Right kidney (tissue), 1 donor: ENCODE measurements at regions not wholly inside any gene's neighbourhood (a gene's known extent, or its start where the extent isn't known, plus 50 kb on each side); places are given as distances from the start of the nearest gene placed in this dataset.
A peak's percentile ranks its signal among the peaks of the same experiment; 100 is the strongest.
"Not testable (repeated sequence)": the region's sequence is repeated elsewhere in the genome, so short reads cannot be mapped to it uniquely, and the experiment has no call there.

Experiments used
- DNase-seq: peaks from one replicate; pipeline ENCODE4 v3.0.0-alpha.2; 2016

DNA sequence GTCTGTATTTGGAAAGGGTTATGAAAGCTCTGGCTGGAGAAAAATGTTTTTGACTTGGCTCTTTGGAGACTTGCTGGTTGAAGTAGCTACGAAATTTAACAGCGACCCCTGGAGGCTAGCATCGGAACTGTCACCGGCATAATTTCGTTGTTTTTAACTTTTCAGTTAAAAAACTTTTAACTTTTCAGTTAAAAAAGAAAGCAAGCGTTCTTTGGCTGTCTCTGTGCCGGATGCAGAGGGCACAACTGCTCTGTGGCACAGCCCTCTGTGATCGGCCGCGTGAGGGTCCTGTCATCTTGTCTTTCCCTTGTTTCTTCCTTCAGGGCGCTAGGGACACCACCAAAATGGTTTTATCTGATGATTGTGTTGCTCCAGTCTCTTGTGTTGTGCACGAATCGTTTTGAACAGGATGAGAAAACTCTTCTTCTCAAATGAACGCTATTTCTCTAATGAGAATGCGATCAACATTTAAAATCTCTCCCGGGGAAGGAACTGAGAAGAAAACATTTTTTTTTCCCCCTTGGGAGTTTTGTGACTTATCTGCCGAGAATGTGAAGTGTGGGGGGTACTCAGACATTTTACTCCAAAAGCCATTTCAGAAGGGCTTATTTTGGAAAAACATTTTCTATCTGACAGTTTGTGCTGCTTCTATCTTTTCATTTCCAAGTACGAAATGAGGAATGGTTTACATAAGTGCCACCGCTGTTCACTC is 57.1 kb downstream of the ADCYAP1 start:
- DNase-seq = peak; percentile 65

DNA sequence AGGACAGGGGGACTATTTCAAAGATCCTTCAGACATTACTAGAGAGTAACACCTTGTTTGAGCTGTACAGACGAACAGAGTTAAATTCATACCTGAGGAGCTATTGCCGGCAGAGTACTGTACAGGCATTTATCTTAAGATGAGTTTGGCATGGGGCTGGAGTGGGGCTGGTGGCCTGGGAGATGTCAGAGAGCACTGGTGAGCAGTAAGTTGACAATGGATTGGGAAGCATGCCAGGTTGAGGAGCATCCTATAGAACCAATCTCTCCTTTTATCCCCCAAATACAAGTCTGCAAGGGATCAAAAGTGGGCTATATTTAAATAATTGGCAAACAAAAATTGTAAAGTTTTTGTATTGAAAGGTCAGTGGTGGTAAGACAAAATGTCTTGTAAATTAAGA is 58.6 kb downstream of the ADCYAP1 start:
- no peak for DNase-seq

DNA sequence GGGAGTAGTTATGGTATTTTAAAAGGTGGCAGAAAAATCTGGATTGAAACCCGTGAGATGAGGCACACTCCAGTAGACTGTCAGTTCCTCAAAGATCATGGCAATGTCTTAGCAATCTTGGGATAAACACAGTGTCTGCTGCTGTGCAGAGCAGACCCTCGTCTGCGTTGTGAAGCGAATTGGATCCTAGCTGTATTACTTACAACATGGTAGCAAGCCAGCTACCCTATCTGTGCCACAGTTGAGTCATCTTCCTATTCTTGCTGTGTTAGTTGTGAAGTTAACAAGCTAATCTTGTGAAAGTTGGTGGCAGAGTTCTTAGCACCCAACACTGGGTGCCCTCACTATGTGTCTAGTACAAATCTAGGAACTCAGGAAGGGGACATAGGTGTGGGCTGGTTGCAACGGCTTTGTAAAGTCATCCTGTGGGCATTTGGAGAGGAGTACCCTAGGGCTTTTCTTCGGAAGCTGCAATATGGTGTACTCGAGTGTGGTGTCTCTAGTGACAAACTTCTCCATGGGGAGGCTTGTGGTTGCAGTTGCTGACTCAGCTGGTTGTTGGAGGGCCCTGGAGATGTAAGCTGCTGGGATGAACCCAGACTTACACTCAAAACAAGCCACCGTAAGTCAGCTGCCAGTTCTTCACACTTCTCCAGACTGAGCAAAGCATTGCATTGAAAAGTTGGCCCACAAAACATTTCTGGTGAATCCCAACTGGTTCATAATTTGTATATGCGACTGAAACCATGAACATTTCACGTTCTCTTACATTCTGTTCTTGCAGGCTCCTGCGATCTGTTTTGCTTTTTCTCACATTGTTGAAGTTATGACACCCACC is 61.5 kb downstream of the ADCYAP1 start:
- no peak for DNase-seq

DNA sequence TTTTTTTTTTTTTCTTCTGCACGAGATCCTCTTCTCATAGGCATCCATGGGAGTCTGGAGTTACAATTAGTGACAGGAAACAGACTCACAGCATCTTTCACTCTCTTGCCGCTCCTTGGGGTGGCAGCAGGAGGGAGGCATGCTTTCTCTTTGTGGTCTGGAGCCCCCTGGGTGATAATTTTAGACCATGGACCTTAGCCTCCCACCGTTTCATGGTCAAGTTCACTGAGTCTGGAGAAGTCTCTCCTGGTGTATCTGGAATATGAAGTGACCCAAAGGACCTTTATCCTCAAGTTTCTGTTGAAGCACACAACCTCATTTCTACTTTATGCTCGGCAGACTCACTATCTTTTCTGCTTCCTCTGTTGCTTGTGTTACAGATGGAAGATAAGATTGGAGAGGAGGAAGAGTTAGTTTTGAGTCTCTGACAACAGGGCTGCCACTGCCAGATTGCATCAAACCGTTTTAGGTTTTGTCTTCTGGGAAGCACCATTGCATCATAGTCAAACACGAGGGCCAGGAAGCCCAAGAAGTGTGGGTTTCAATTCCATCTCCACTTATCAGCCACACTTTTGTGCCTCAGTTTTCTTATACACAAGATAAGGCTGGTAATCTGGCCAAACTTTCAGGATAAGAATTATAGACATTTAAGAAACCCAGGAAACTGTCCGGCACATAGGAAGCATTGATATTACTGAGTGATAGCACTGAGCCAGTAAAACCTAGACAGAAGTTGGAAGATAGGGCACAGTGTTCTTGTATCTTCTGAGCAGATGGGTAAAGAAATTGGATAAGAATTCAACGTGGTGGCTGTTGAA is 62.3 kb downstream of the ADCYAP1 start:
- DNase-seq = no peak

DNA sequence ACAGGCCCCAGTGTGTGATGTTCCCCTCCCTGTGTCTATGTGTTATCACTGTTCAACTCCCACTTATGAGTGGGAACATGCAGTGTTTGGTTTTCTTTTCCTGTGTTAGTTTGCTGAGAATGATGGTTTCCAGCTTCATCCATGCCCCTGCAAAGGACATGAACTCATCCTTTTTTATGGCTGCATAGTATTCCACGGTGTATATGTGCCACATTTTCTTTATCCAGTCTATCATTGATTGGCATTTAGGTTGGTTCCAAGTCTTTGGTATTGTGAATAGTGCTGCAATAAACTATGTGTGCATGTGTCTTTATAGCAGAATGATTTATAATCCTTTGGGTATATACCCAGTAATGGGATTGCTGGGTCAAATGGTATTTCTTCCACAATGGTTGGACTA is 64.2 kb downstream of the ADCYAP1 start:
- DNase-seq = not testable (repeated sequence)

DNA sequence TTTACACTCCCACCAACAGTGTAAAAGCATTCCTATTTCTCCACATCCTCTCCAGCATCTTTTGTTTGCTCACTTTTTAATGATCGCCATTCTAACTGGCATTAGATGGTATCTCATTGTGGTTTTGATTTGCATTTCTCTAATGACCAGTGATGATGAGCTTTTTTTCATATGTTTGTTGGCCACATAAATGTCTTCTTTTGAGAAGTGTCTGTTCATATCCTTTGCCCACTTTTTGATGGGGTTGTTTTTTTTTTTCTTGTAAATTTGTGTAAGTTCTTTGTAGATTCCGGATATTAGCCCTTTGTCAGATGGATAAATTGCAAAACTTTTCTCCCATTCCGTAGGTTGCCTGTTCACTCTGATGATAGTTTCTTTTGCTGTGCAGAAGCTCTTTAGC is 64.6 kb downstream of the ADCYAP1 start:
- not testable (repeated sequence) for DNase-seq

DNA sequence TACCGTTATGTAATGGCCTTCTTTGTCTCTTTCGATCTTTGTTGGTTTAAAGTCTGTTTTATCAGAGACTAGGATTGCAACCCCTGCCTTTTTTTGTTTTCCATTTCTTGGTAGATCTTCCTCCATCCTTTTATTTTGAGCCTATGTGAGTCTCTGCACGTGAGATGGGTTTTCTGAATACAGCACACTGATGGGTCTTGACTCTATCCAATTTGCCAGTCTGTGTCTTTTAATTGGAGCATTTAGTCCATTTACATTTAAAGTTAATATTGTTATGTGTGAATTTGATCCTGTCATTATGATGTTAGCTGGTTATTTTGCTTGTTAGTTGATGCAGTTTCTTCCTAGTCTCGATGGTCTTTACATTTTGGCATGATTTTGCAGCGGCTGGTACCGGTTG is 69.9 kb downstream of the ADCYAP1 start:
- not testable (repeated sequence) for DNase-seq

DNA sequence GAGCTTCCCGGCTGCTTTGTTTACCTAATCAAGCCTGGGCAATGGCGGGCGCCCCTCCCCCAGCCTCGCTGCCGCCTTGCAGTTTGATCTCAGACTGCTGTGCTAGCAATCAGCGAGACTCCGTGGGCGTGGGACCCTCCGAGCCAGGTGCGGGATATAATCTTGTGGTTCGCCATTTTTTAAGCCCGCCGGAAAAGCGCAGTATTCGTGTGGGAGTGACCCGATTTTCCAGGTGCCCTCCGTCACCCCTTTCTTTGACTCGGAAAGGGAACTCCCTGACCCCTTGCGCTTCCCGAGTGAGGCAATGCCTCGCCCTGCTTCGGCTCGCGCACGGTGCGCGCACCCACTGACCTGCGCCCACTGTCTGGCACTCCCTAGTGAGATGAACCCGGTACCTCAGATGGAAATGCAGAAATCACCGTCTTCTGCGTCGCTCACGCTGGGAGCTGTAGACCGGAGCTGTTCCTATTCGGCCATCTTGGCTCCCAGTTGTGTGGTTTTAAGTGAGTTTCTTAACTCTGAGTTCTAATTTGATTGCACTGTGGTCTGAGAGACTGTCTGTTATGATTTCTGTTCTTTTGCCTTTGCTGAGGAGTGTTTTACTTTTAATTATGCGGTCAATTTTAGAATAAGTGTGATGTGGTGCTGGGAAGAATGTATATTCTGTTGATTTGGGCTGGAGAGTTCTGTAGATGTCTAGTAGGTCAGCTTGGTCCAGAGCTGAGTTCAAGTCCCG is 71.9 kb downstream of the ADCYAP1 start:
- not testable (repeated sequence) for DNase-seq

DNA sequence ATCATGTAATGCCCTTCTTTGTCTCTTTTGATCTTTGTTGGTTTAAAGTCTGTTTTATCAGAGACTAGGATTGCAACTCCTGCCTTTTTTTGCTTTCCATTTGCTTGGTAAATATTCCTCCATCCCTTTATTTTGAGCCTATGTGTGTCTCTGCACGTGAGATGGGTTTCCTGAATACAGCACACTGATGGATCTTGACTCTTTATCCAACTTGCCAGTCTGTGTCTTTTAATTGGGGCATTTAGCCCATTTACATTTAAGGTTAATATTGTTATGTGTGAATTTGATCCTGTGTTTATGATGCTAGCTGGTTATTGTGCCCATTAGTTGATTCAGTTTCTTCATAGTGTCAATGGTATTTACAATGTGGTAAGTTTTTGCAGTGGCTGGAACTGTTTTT is 72.7 kb downstream of the ADCYAP1 start:
- DNase-seq = not testable (repeated sequence)

DNA sequence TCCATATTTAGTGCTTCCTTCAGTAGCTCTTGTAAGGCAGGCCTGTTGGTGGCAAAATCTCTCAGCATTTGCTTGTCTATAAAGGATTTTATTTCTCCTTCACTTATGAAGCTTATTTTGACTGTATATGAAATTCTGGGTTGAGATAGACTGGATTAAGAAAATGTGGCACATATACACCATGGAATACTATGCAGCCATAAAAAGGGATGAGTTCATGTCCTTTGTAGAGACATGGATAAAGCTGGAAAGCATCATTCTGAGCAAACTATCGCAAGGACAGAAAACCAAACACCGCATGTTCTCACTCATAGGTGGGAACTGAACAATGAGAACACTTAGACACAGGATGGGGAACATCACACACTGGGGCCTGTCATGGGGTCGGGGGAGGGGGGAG is 73.1 kb downstream of the ADCYAP1 start:
- not testable (repeated sequence) for DNase-seq

DNA sequence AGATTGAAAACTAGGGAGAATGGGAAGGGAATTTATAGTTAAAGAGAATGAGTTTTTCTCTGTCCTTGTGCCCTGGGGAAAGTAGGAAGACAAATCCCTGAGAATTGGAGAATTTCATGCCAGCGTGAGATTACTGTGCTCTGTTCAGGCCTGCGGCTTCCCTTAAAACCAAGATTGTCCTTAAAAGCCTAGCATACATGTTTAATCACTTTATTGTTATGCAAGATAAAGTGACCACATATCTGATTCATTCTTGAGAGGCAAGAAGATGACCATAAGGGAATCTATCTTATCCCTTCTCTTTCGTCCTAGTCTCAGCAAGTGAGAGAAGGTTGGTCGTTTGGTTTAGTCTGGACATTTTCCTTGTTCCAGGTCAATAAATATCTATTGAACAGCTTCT is 75.9 kb downstream of the ADCYAP1 start:
- no peak for DNase-seq

DNA sequence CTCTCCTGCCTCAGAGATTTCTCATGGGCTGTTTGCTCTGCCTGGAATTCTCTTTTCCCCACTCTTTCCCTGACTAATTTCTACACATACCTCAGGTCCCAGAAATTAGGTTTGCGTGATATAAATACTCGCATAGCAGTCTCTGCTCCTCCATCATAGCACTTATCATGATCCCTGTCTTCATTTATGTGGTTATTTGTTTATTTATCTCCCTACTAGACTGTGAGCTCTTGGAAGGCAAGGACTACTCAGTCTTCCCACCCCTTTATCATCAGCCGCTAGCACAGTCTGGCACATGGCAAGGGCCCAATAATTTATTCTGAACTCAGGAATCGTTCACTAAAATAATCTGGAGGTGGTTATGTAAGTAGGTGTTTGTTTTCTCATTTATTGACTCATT is 79.3 kb downstream of the ADCYAP1 start:
- DNase-seq = no peak

DNA sequence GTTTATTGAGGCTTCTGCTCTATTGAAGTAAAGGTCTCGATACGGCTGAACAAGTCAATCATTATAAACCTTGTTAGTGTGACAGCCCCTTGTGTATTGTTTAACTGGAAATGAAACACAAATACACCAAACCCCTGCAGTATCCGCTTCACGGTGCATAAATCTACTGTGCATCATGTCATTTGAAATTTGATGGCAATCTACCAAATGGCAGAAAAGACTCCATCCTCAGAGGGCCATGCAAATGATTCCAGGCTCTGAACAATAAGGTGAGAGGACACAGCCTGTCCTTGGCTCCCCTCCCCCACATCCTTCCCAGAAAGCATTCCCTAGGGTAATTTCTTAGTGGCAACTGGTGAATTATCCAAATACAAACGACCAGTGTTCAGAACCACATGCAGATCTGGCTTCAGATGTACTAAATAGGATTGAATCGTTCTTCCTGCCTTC is 80.6 kb downstream of the ADCYAP1 start:
- no peak for DNase-seq

DNA sequence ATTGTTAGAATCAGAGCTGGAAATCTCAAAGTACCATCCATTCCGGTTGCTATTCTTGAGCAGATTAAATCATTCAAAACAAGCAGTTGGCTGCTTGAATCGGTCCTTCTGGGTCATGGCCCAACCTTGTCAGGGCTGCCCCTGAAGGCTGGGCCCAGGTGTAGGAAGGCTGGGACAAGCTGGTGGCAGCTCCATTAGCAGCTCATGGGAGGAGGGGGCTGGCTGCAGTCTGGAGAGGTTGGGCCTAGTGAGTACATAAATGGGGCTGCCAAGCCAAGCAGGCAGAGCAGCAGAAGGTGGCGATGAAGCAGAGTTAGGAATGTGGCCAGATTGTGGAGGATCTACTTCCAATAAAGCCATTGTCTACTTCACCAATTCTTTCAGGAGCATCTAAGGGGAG is 81.4 kb downstream of the ADCYAP1 start:
- DNase-seq = no peak

DNA sequence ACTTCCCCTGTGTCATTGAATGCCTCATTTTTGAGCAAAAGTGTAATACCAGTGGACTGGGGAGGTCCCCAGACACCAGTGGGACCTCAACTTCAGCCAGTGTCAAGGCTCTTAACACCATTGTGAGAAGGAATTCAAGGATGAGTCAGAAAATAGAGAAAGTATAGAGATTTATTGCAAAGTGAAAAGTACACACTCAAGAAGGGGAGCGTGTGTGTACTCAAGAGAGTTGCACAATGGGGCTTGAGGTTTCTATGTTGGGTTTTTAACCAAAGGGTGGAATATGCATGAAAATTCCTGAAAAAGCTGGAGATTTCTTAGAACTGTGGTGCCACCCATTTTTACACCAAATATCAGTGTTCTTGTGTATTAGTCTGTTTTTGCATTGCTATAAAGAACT is 81.9 kb downstream of the ADCYAP1 start:
- DNase-seq = no peak

DNA sequence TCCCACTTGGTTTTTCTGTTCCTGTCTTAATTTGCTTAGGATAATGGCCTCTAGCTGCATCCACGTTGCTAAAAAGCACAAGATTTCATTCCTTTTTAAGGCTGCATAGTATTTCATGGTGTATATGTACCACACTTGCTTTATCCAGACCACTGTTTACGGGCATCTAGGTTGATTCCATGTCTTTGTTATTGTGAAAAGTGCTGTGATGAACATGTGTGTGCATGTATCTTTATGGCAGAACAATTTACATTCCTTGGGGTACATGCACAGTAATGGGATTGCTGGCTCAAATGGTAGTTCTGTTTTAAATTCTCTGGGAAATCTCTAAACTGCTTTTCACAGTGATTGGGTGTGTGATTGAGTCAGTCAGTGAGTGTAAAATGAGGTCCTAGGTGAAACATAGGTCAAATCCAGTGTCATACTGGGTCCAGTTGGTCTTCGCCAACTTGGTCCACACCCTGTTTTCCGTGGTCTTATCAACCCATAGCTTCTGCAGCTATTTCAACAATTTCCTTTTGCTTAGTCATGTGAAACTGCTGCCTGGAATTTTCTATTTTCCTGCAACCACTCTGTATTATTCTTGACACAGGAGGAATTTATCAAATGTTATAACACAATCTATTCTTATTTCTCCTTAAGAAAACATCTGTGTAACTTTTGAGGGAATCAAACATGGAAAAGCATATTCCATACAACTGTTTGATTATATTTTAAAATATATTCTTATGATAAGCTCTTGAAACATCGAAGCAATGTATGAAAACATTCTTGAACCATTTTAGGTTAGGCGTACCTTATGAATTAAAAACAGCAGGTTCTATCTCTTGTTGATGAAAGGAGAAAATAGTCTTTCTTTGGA is 82.9 kb downstream of the ADCYAP1 start:
- DNase-seq = no peak

DNA sequence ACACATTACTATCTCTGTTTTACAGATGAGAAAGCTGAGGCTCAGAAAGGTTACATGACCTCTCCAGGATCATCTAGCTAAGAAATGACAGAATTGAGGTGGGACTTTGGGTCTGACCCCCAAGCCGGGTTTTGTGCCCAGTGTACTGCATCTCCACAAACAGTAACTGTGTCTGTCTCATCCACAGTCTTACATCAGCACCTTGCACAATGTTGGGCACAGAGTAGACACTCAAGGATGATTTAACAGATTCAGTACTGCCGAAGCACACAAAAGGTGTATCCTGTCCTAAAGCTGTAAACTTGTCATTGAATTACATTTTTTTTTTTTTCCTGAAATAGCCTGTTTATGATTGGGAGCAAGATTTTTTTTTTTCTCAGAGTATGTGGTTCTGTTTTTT is 84.8 kb downstream of the ADCYAP1 start:
- no peak for DNase-seq

DNA sequence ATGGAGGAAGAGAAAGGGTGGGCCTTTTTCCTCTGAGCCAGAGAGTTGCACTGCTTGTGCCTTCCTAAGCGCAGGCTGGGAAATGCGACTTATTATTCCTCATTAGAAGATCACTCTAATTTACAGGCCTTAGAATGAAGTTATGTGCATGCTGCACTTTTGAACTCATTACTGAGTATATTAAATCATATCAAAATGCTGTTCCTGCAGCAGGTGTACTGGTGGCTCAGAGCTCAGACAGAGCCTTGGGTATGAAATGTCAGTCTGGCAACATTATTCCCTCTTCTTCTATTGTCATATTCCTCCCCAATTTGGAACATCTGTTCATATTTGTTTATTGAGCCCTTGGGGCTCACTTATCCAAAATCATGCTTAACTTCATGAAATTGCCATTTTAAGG is 85.5 kb downstream of the ADCYAP1 start:
- no peak for DNase-seq

DNA sequence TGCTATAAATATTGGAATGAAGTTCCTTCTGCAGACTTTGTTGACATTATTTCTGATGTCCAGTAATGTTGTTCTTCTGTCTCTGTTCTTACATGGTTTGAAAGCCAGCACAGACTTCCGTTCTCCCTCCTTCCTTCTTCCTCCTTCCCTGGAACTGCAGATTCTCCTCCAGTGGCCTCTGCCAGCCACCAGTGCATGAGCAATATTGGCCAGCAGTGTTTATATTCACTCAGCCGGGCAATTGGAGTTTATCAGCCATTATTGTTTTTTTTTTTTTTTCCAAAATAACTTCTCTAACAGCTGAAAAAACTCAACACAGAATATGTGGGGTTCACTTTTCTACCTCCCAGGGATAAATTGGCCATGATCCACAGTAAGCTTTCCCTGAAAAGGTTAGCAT is 86.8 kb downstream of the ADCYAP1 start:
- DNase-seq = no peak

DNA sequence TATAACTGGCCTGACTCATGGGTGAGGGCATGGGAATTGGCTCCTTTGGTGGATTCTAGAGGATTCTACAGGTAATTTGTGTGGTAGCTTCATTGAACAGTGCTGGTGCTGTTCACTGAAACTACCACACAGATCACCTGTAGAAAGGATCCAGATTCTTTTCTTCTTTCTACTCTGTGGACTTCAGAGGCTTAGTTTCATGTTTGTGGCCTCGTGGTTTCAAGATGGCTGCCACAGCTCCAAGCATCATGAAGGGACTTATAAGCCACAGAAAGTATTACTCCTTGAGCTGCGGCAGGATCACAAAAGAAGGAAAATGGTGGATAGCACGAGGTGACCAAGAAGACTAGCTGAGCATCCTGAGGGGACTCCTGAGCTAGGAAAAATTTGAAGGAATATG is 88.9 kb downstream of the ADCYAP1 start:
- no peak for DNase-seq

DNA sequence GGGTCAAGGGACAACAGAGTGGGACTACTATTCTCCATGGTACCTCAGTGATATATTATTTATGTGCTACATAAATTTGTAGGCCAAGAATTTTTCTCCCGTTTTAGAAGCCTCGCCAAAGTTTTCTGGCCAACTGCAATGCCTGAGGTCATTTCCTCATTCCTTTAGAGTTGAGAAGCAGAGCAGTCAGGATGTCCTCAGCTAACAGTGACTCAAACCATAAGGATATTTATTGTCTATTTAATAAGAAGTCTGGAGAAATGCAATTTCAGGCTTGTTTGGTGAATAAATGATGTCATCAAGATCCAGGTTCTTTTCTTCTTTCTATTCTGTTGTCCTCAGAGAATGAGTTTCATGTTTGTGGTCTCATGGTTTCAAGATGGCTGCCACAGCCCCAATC is 91.0 kb downstream of the ADCYAP1 start:
- DNase-seq = no peak
